ENCODE measurements at regions not wholly inside any gene's neighbourhood (a gene's known extent, or its start where the extent isn't known, plus 50 kb on each side); places are given as distances from the start of the nearest gene placed in this dataset.

GRCh38 chr7:101720324-101720723, 91.2 kb upstream of the MYL10 start:
- FAIRE-seq: no peak
- H2BK20ac ChIP-seq (ENCODE audit: low read length): no peak overlapping the region
- WGBS, 2 experiments (ENCODE audit: extremely low coverage in 1 of 2, insufficient coverage in 1 of 2, insufficient read length in 1 of 2, insufficient replicate concordance in 2 of 2, low coverage in 1 of 2, low lambda C conversion rate in 2 of 2, missing lambda C conversion rate in 1 of 2): 88% methylated on average over 5 of the region's 5 CpGs; no CpG with 5 or more reads in 1 of the 2 experiments
- H2BK120ac ChIP-seq (replicated peaks; ENCODE audit: low read depth, low read length): no peak overlapping the region
- H2AFZ ChIP-seq (ENCODE audit: low read length): no peak overlapping the region
- H3K36me3 ChIP-seq (ENCODE audit: control insufficient read depth in 2 of 4, insufficient read depth in 4 of 4, low read length in 3 of 4): no peaks in the 10 kb centered on the region
- H3K14ac ChIP-seq (ENCODE audit: insufficient read length): no peak overlapping the region
- H2BK15ac ChIP-seq (ENCODE audit: low read length): no peak overlapping the region
- no peaks in the 10 kb centered on the region; the same call in 1 of the 2 replicates for H3K23me2 ChIP-seq (ENCODE audit: low read depth, low read length)
- no peak overlapping the region for H3K18ac ChIP-seq (ENCODE audit: extremely low read depth, low read length)
- H3K4me2 ChIP-seq (ENCODE audit: insufficient read depth in 1 of 2, low read depth in 2 of 2, low read length in 2 of 2): no peak overlapping the region
- H3K27ac ChIP-seq (ENCODE audit: low read depth, low read length): no peak overlapping the region
- CTCF ChIA-PET (ENCODE audit: partially characterized antibody): interaction anchor here (1.2 kb wide), 1 partner anchor 36 kb away, joined by 3 read pairs; no protein-coding TSS in a partner anchor
- POLR2A ChIA-PET (ENCODE audit: partially characterized antibody): no interaction called here
- DNase-seq (ENCODE audit: low read depth in 1 of 2, low spot score in 2 of 2): no peak
- no peak overlapping the region for H4K91ac ChIP-seq (replicated peaks; ENCODE audit: insufficient read length, low read length)
- peaks cover 2 to 6% of the 10 kb centered on the region in 2 experiments; a peak in 2 of 4 replicates for H3K9me3 ChIP-seq (ENCODE audit: insufficient read depth in 2 of 2, low read depth in 1 of 2, low read length in 1 of 2)
- no peaks in the 10 kb centered on the region for H3K79me2 ChIP-seq (ENCODE audit: control insufficient read depth in 1 of 2, insufficient read depth in 2 of 2, low read length in 2 of 2)
- H2BK12ac ChIP-seq (ENCODE audit: low read depth, low read length): no peak overlapping the region
- H3K23ac ChIP-seq (ENCODE audit: insufficient read length): no peak overlapping the region
- no peak overlapping the region for H2AK5ac ChIP-seq (ENCODE audit: low read depth, low read length)
- H2BK5ac ChIP-seq (ENCODE audit: low read depth, low read length): no peak overlapping the region
- no peak overlapping the region for H3K4me3 ChIP-seq (ENCODE audit: extremely low read depth in 1 of 4, insufficient read depth in 2 of 4, low read depth in 3 of 4, low read length in 4 of 4)
- no peaks in the 10 kb centered on the region for H4K20me1 ChIP-seq (replicated peaks in 1 of 2; ENCODE audit: control insufficient read depth in 1 of 2, insufficient read depth in 2 of 2, low read length in 2 of 2)
- no peak overlapping the region for H4K8ac ChIP-seq (ENCODE audit: extremely low read depth, insufficient read depth, low read length)
- H3K27me3 ChIP-seq (replicated peaks in 1 of 4; ENCODE audit: control insufficient read depth in 3 of 4, extremely low read depth in 1 of 4, insufficient read depth in 3 of 4, low read length in 3 of 4): no peaks in the 10 kb centered on the region
- H3K9ac ChIP-seq (replicated peaks in 1 of 4; ENCODE audit: extremely low read depth in 1 of 4, low read depth in 3 of 4, low read length in 3 of 4): no peak overlapping the region
- H3K79me1 ChIP-seq (ENCODE audit: low read depth, low read length): no peaks in the 10 kb centered on the region
- no peak overlapping the region for H3K4ac ChIP-seq (replicated peaks; ENCODE audit: insufficient read length, low read depth, low read length)
- H3K4me1 ChIP-seq (replicated peaks in 1 of 4; ENCODE audit: control insufficient read depth in 3 of 4, insufficient read depth in 4 of 4, low read length in 3 of 4): peaks cover 0 to 2% (median 0%) of the 10 kb centered on the region in 4 experiments; a peak in 1 of 7 replicates
- no peak overlapping the region for H4K5ac ChIP-seq (ENCODE audit: insufficient read length, low read depth, low read length)
- no peak overlapping the region for H3K56ac ChIP-seq (replicated peaks; ENCODE audit: insufficient read length, low read depth, low read length)
- TF ChIP-seq HDAC6 (IDR thresholded peaks at IDR 0.05; ENCODE audit: low read depth, low read length) (no peak), TCF12 (IDR thresholded peaks at IDR 0.05; ENCODE audit: low read depth, low read length) (no peak)
